K562 (cell line): ENCODE measurements at regions not wholly inside any gene's neighbourhood (a gene's known extent, or its start where the extent isn't known, plus 50 kb on each side); places are given as distances from the start of the nearest gene placed in this dataset.

ENCODE experiments used
- ATAC-seq: fragments of 200-7000 bp; cut with Tn5 transposase; 3 replicates; pipeline ENCODE4 v1.9.1; 2020; ENCODE audit warnings: moderate library complexity
- BruUV-seq: library from RNA; stranded (reverse); fragments of 400-500 nt; replicated peaks from 2 replicates; lab custom pipeline; 2021; lab: Mats Ljungman, UMichigan
- CTCF ChIA-PET: fragments of 300-600 bp; formaldehyde crosslinking; extraction: SDS; loops from one replicate; lab custom pipeline; 2021; ENCODE audit warnings: low intra/inter-chr PET ratio; lab: Yijun Ruan, JAX
- POLR2A ChIA-PET: fragments of 300-600, 350-650 bp; sonication (Branson Sonifier 250); formaldehyde crosslinking; extraction: SDS; loops from one replicate; lab custom pipeline; 2021; ENCODE audit warnings: antibody characterized with exemption, inconsistent platforms; lab: Yijun Ruan, JAX
- DNase-seq, 4 experiments: peaks; one replicate each; pipeline versions ENCODE4 v3.0.0 to v3.0.0-alpha.2; 2011 to 2018; ENCODE audit warnings: low spot score in 3 of 4, mixed read lengths in 3 of 4; ENCODE audit errors: extremely low read depth in 1 of 4
- FAIRE-seq: peaks from 2 replicates; lab custom pipeline; 2011; peaks lifted over from hg19 to GRCh38; lab: Jason Lieb, UNC
- H2AFZ ChIP-seq: 2 replicates; pipeline ENCODE4 v1.6.0; 2011; ENCODE audit warnings: low read depth, low read length, control low read depth, inconsistent platforms
- H3K27ac ChIP-seq: fragments of 200-600 bp; 3 replicates; pipeline ENCODE4 v1.8.0; 2011; ENCODE audit warnings: low read depth, mild to moderate bottlenecking, control low read depth, inconsistent platforms, low read length, moderate library complexity, mixed read lengths; ENCODE audit errors: extremely low read depth
- H3K27me3 ChIP-seq, 2 experiments: fragments of 300-600 bp in 1 of 2; 2 replicates in 1 of 2; 3 replicates in 1 of 2; pipeline versions ENCODE4 v1.6.0 to v1.8.0; 2011; ENCODE audit warnings: inconsistent platforms in 2 of 2, low read length in 2 of 2, mild to moderate bottlenecking in 1 of 2, mixed read lengths in 1 of 2, moderate library complexity in 1 of 2; ENCODE audit not compliant: control insufficient read depth in 2 of 2, insufficient read depth in 2 of 2
- H3K36me3 ChIP-seq: fragments of 300-600 bp; 3 replicates; pipeline ENCODE4 v1.8.0; 2011; ENCODE audit warnings: mild to moderate bottlenecking, low read length, inconsistent platforms; ENCODE audit not compliant: control insufficient read depth, insufficient read depth
- H3K4me1 ChIP-seq, 2 experiments: fragments of 200-600 bp in 1 of 2; replicated peaks in 1 of 2; 2 replicates in 1 of 2; 3 replicates in 1 of 2; pipeline versions ENCODE4 v1.5.1 to v1.8.0; 2011; ENCODE audit warnings: inconsistent platforms in 2 of 2, low read length in 2 of 2, mild to moderate bottlenecking in 1 of 2, mixed read lengths in 1 of 2, moderate library complexity in 1 of 2; ENCODE audit not compliant: control insufficient read depth in 2 of 2, insufficient read depth in 2 of 2
- H3K4me2 ChIP-seq: 2 replicates; pipeline ENCODE4 v1.6.1; 2011; ENCODE audit warnings: low read length, control low read depth, inconsistent platforms, mixed read lengths; ENCODE audit not compliant: insufficient read depth
- H3K4me3 ChIP-seq: fragments of 200-600 bp; sonication (generic), shearing (Covaris generic); 2 replicates; pipeline ENCODE4 v1.5.1; 2016; ENCODE audit warnings: control low read depth, inconsistent platforms
- H3K79me2 ChIP-seq: fragments of 200-600 bp; 3 replicates; pipeline ENCODE4 v1.8.0; 2011; ENCODE audit warnings: low read length, inconsistent platforms; ENCODE audit not compliant: control insufficient read depth, insufficient read depth
- H3K9ac ChIP-seq, 2 experiments: 2 replicates each; pipeline versions ENCODE4 v1.6.0 to v1.6.1; 2011; ENCODE audit warnings: low read depth in 2 of 2, low read length in 2 of 2, control low read depth in 1 of 2, inconsistent platforms in 1 of 2, mild to moderate bottlenecking in 1 of 2, mixed read lengths in 1 of 2; ENCODE audit not compliant: insufficient read depth in 1 of 2
- H3K9me1 ChIP-seq: one replicate; pipeline ENCODE4 v1.6.0; 2011; ENCODE audit warnings: inconsistent platforms, mild to moderate bottlenecking, low read length, moderate library complexity; ENCODE audit not compliant: control insufficient read depth, insufficient read depth
- H3K9me3 ChIP-seq: replicated peaks from 2 replicates; pipeline ENCODE4 v1.5.1; 2011; ENCODE audit warnings: low read depth, low read length, inconsistent platforms; ENCODE audit not compliant: control insufficient read depth, insufficient read depth
- H4K20me1 ChIP-seq: replicated peaks from 2 replicates; pipeline ENCODE4 v1.6.1; 2011; ENCODE audit warnings: low read length, inconsistent platforms, mixed read lengths; ENCODE audit not compliant: control insufficient read depth, insufficient read depth
- AFF1 ChIP-seq, 2 experiments: fragments of 450-650 bp; IDR thresholded peaks; 2 replicates each; pipeline ENCODE4 v1.6.1; 2018; ENCODE audit warnings: mild to moderate bottlenecking in 2 of 2, low read depth in 1 of 2; ENCODE audit not compliant: partially characterized antibody in 2 of 2
- ATF4 ChIP-seq: fragments of 450-650 bp; formaldehyde crosslinking; IDR thresholded peaks from 2 replicates; pipeline ENCODE4 v1.4.0; 2022; ENCODE audit warnings: mild to moderate bottlenecking, moderate library complexity
- CREBBP ChIP-seq: IDR thresholded peaks from one replicate; pipeline ENCODE4 v1.6.1; 2012; ENCODE audit warnings: low read depth, mild to moderate bottlenecking, control low read depth, inconsistent platforms, low read length
- ETV6 ChIP-seq, 3 experiments: fragments of 150-350 bp in 1 of 3; sonication (generic) in 1 of 3; formaldehyde crosslinking in 1 of 3; IDR thresholded peaks; 2 replicates each; pipeline versions ENCODE4 v1.6.1 to v1.8.0; 2014 to 2022; ENCODE audit warnings: borderline replicate concordance in 2 of 3, low read depth in 2 of 3, antibody characterized with exemption in 1 of 3, low read length in 1 of 3, mild to moderate bottlenecking in 1 of 3, missing genetic modification reagents in 1 of 3
- IRF1 ChIP-seq: sonication (generic); formaldehyde crosslinking; IDR thresholded peaks from 2 replicates; pipeline ENCODE4 v1.8.0; 2022; ENCODE audit warnings: missing genetic modification reagents, mild to moderate bottlenecking, borderline replicate concordance
- MXD1 ChIP-seq: fragments of 250-450 bp; sonication (Bioruptor Pico); IDR thresholded peaks from 2 replicates; pipeline ENCODE4 v1.8.0; 2021; ENCODE audit warnings: borderline replicate concordance, mild to moderate bottlenecking, moderate library complexity; ENCODE audit not compliant: poor library complexity, severe bottlenecking
- PHF21A ChIP-seq: fragments of 450-650 bp; IDR thresholded peaks from 2 replicates; pipeline ENCODE4 v1.6.1; 2017; ENCODE audit warnings: low read depth, borderline replicate concordance
- RBM25 ChIP-seq: fragments of 200-400 bp; formaldehyde crosslinking; IDR thresholded peaks from 2 replicates; pipeline ENCODE4 v1.6.1; 2018; ENCODE audit warnings: low read length, low read depth, moderate library complexity; ENCODE audit not compliant: severe bottlenecking
- SMARCE1 ChIP-seq: fragments of 450-650 bp; IDR thresholded peaks from 2 replicates; pipeline ENCODE4 v1.7.1; 2016; ENCODE audit warnings: mild to moderate bottlenecking
- ZC3H4 ChIP-seq: sonication (generic); formaldehyde crosslinking; IDR thresholded peaks from 2 replicates; pipeline ENCODE4 v1.9.0; 2021; ENCODE audit warnings: missing genetic modification reagents, borderline replicate concordance
- ZFX ChIP-seq: sonication (generic); formaldehyde crosslinking; IDR thresholded peaks from 2 replicates; pipeline ENCODE4 v1.8.0; 2022; ENCODE audit warnings: mild to moderate bottlenecking, missing genetic modification reagents, moderate library complexity
- ZNF197 ChIP-seq: fragments of 200-800 bp; sonication (Bioruptor generic); IDR thresholded peaks from 2 replicates; pipeline ENCODE4 v1.6.1; 2016; ENCODE audit warnings: low read depth, missing genetic modification characterization, missing compliant biosample characterization
- ZNF3 ChIP-seq: fragments of 250-450 bp; sonication (Bioruptor Pico); IDR thresholded peaks from 2 replicates; pipeline ENCODE4 v1.5.0; 2021; ENCODE audit warnings: mild to moderate bottlenecking, moderate library complexity
- ZNF395 ChIP-seq: fragments of 200-800 bp; sonication (Bioruptor generic); IDR thresholded peaks from 2 replicates; pipeline ENCODE4 v1.6.1; 2017; ENCODE audit warnings: missing genetic modification characterization, missing compliant biosample characterization
- WGBS: fragments of 100-300 bp; shearing (Covaris generic); methylation state at CpG from one replicate; pipeline ENCODE4 v1.1.6; 2016; ENCODE audit warnings: low coverage, mixed read lengths; ENCODE audit not compliant: insufficient coverage; ENCODE audit errors: missing lambda C conversion rate; 5-methylcytosine and 5-hydroxymethylcytosine counted together
- in situ Hi-C: fragments of 300-500 bp; cut with MboI; formaldehyde crosslinking; loops from 4 replicates; pipeline ENCODE4 v1.15.0; 2018; ENCODE audit warnings: inconsistent platforms, mixed read lengths
- intact Hi-C: fragments of 100-400 bp; cut with micrococcal nuclease; formaldehyde crosslinking; loops from 2 replicates; pipeline ENCODE4 v1.14.2; 2022

GRCh38 chr3:174444391-174444790, 414.7 kb upstream of the NAALADL2 start:
- H3K27ac ChIP-seq = no peak overlapping the region
- no peaks in the 10 kb centered on the region for H3K27me3 ChIP-seq
- no peak for ATAC-seq
- no peak overlapping the region for H3K4me3 ChIP-seq
- no peaks in the 10 kb centered on the region for H4K20me1 ChIP-seq
- H3K4me2 ChIP-seq = no peak overlapping the region
- ChIA-PET CTCF (no interaction called here), POLR2A (no interaction called here)
- intact Hi-C loops (no loop called here), in situ Hi-C loops (no loop called here)
- no peak overlapping the region for H3K9ac ChIP-seq
- H2AFZ ChIP-seq = no peak overlapping the region
- BruUV-seq = no TSS peak
- H3K4me1 ChIP-seq = peaks cover 0 to 10% of the 10 kb centered on the region in 2 experiments; a peak in 2 of 5 replicates
- no peak for DNase-seq
- no peaks in the 10 kb centered on the region for H3K9me1 ChIP-seq
- no peaks in the 10 kb centered on the region for H3K79me2 ChIP-seq
- no peak for FAIRE-seq
- 1% methylated on average over 3 of the region's 3 CpGs for WGBS
- H3K36me3 ChIP-seq = no peaks in the 10 kb centered on the region
- no peaks in the 10 kb centered on the region; the same call in 1 of the 2 replicates for H3K9me3 ChIP-seq
- no peak for TF ChIP-seq ZFX (CRISPR knock-in tag)
- no peak for TF ChIP-seq ZNF3 (CRISPR knock-in tag)
- no peak for TF ChIP-seq RBM25
- no peak for TF ChIP-seq AFF1 (IDR thresholded peaks at IDR 0.05; ENCODE audit: low read depth in 1 of 2, partially characterized antibody in 2 of 2)
- no peak for TF ChIP-seq SMARCE1
- TF ChIP-seq IRF1 = no peak
- no peak for TF ChIP-seq ATF4
- TF ChIP-seq ETV6 (IDR thresholded peaks at IDR 0.05; ENCODE audit: borderline replicate concordance in 1 of 2, low read depth in 2 of 2, low read length in 1 of 2) = no peak
- TF ChIP-seq ETV6 (CRISPR knock-in tag; IDR thresholded peaks at IDR 0.05; ENCODE audit: borderline replicate concordance) = no peak
- TF ChIP-seq ZC3H4 (CRISPR knock-in tag) = no peak
- TF ChIP-seq ZNF197 = no peak
- no peak for TF ChIP-seq PHF21A
- TF ChIP-seq ZNF395 (CRISPR knock-in tag) = no peak
- no peak for TF ChIP-seq MXD1 (CRISPR knock-in tag)
- no peak for TF ChIP-seq CREBBP
